ENCODE measurements at regions not wholly inside any gene's neighbourhood (a gene's known extent, or its start where the extent isn't known, plus 50 kb on each side); places are given as distances from the start of the nearest gene placed in this dataset.

DNA sequence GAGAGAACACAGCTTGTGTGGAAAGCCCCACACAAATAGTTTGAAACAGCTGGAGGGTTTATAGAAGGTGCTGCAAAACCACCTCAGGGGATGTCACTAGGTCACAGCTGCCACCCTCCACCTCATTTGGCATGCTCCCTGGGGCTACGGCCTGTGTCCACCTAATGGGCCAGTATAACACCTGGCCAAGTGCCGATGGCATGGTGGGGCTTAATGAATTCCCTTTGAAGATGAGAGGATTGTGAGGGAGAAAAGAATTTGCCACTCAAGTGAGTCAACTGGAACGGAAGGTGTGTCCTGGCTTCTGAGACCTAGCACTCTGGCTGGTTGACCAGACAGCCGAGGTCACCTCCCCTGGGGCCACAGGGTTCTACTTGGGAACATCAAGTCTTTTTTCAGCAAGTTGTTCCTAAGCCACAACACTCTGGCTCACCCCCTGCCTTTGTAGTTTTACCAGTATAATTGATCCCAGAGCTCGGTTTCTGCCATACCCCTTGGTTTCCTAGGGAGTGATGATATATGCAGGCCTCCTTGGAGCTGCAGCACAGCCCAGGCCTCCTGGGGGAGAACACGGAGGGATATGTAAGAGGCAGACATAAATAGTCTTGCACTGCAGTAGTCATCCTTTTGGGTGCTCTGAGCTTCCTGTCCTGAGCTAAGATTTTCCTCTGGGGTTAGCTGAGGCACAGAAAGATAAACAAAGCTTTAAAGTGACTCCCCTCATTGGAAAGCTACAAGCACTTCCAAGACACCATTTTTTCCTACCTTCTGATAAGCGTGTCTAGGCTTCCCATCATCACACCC lies 178.2 kb upstream of the LPP start:
- intact Hi-C loops (cut with DNase I; ENCODE audit: low total_unique reads) = no loop called here
- TF ChIP-seq POLR2A (IDR thresholded peaks at IDR 0.05) = no peak
- no peak for TF ChIP-seq CTCF (IDR thresholded peaks at IDR 0.05)
- Histone ChIP-seq H3K36me3 (no peaks in the 10 kb centered on the region), H3K4me3 (no peak overlapping the region), H3K9me3 (no peaks in the 10 kb centered on the region), H3K27me3 (no peaks in the 10 kb centered on the region), H3K27ac (no peak overlapping the region), H3K4me1 (no peaks in the 10 kb centered on the region)
- DNase-seq = no peak

GRCh38 chr3:187976365-187976900 lies 177.5 kb upstream of the LPP start:
- H3K4me3 ChIP-seq = no peak overlapping the region
- no peaks in the 10 kb centered on the region for H3K27me3 ChIP-seq
- no peak overlapping the region for H3K27ac ChIP-seq
- no peak for DNase-seq
- intact Hi-C loops (cut with DNase I; ENCODE audit: low total_unique reads) = no loop called here
- H3K4me1 ChIP-seq = no peaks in the 10 kb centered on the region
- TF ChIP-seq CTCF (IDR thresholded peaks at IDR 0.05) (no peak), POLR2A (IDR thresholded peaks at IDR 0.05) (no peak)
- no peaks in the 10 kb centered on the region for H3K9me3 ChIP-seq
- H3K36me3 ChIP-seq = no peaks in the 10 kb centered on the region

- H3K9me3 ChIP-seq = no peaks in the 10 kb centered on the region
- H3K4me1 ChIP-seq = no peaks in the 10 kb centered on the region
- no peak overlapping the region for H3K4me3 ChIP-seq
- no peak overlapping the region for H3K27ac ChIP-seq
- H3K36me3 ChIP-seq = no peaks in the 10 kb centered on the region
- intact Hi-C loops (cut with DNase I; ENCODE audit: low total_unique reads) = no loop called here
- no peaks in the 10 kb centered on the region for H3K27me3 ChIP-seq
- DNase-seq = no peak
- TF ChIP-seq CTCF (IDR thresholded peaks at IDR 0.05) (no peak), POLR2A (IDR thresholded peaks at IDR 0.05) (no peak)
These were observed 176.3 kb upstream of the LPP start for GRCh38 chr3:187977659-187978058.

DNA sequence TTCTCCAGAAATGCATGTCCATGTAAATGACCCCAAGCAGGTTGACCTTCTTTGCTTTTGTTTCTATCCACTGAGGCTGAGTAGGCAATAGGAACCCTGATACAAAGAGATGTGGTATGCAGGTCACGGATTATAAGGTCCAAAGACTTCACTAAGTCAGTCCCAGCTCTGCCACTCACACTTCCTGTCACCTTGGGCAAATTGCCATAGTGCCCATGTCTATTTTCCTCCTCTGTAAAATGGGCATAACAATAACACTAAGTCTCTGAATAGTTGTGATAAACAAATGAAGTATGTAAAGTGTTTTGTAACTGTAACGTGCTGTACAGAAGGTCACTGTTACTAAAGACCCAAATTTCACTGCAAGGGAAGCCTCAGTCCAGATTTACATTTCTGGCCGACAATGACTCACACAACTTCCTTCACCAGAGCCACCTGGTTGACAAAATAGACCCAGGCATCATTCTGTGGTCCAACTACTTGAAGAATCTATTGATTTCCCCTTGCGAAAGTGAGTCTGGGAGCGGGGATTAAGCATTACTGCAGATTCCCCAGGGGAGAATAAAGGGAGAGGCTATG lies 175.4 kb upstream of the LPP start:
- H3K27ac ChIP-seq = no peak overlapping the region
- H3K36me3 ChIP-seq = no peaks in the 10 kb centered on the region
- no peaks in the 10 kb centered on the region for H3K4me1 ChIP-seq
- DNase-seq = no peak
- no peak overlapping the region for H3K4me3 ChIP-seq
- no peaks in the 10 kb centered on the region for H3K27me3 ChIP-seq
- intact Hi-C loops (cut with DNase I; ENCODE audit: low total_unique reads) = no loop called here
- no peak for TF ChIP-seq CTCF (IDR thresholded peaks at IDR 0.05)
- TF ChIP-seq POLR2A (IDR thresholded peaks at IDR 0.05) = no peak
- H3K9me3 ChIP-seq = no peaks in the 10 kb centered on the region

DNA sequence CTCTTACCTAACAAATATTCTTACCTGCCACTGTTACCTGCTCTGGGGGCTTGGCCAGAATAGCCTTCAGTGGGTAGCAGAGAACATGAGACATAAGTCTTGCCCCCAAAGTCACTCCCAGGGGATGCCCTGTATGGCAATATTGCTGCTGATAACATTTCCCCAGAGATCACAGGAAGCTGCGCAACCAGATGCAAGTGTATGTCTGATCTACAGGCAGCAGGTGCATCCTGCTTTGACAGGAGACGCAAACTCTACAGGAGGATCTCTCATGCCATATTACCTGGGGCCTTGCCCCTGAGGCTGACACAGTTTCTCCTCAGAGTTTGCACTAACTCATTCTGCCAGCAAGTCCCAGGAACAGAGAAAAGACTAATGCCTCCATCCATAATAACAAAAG lies 174.4 kb upstream of the LPP start:
- H3K4me1 ChIP-seq = no peaks in the 10 kb centered on the region
- no peak for TF ChIP-seq CTCF (IDR thresholded peaks at IDR 0.05)
- no peaks in the 10 kb centered on the region for H3K9me3 ChIP-seq
- H3K36me3 ChIP-seq = no peaks in the 10 kb centered on the region
- H3K27ac ChIP-seq = no peak overlapping the region
- intact Hi-C loops (cut with DNase I; ENCODE audit: low total_unique reads) = no loop called here
- H3K4me3 ChIP-seq = no peak overlapping the region
- no peak for DNase-seq
- no peaks in the 10 kb centered on the region for H3K27me3 ChIP-seq

Measured in uterus (tissue), 3 donors.